ENCODE measurements at regions not wholly inside any gene's neighbourhood (a gene's known extent, or its start where the extent isn't known, plus 50 kb on each side); places are given as distances from the start of the nearest gene placed in this dataset.
A peak's percentile ranks its signal among the peaks of the same experiment; 100 is the strongest.

GRCh38 chr3:177279118-177279815 is 82.0 kb upstream of the TBL1XR1 start:
- Histone ChIP-seq H3K9me3 (no peaks in the 10 kb centered on the region), H3K27me3 (replicated peaks; ENCODE audit: control insufficient read depth, insufficient read depth, low read length) (no peaks in the 10 kb centered on the region), H3K4me3 (ENCODE audit: low read depth, low read length) (no peak overlapping the region), H3K4me1 (peaks cover 47% of the 10 kb centered on the region), H3K36me3 (ENCODE audit: control insufficient read depth, insufficient read depth, low read length) (no peaks in the 10 kb centered on the region)
- no TSS peak for BruUV-seq (replicated peaks)
- POLR2A ChIA-PET = no interaction called here
- CTCF ChIA-PET = interaction anchor here (0.7 kb wide), 1 partner anchor 15 kb away, joined by 3 read pairs; no protein-coding TSS in a partner anchor
- Mint-ChIP-seq H3K4me3 (ENCODE audit: unreplicated experiment) (no peak overlapping the region), H3K27me3 (ENCODE audit: insufficient read depth, unreplicated experiment) (no peaks in the 10 kb centered on the region), H3K27ac (ENCODE audit: unreplicated experiment) (peak overlapping the region; percentile 58), H3K36me3 (ENCODE audit: insufficient read depth, unreplicated experiment) (no peaks in the 10 kb centered on the region), H3K4me1 (ENCODE audit: low read depth, unreplicated experiment) (peaks cover 13% of the 10 kb centered on the region), H3K9me3 (ENCODE audit: unreplicated experiment) (no peaks in the 10 kb centered on the region)
- DNase-seq = no peak
- intact Hi-C loops (cut with micrococcal nuclease; ENCODE audit: unreplicated experiment) = no loop called here
- TF ChIP-seq CTCF (IDR thresholded peaks at IDR 0.05; ENCODE audit: insufficient read depth in 1 of 2, low read depth in 1 of 2, low read length in 1 of 2, severe bottlenecking in 1 of 2, unreplicated experiment in 1 of 2) = no peak

GRCh38 chr3:177281292-177282118 is 84.2 kb upstream of the TBL1XR1 start:
- Histone ChIP-seq H3K9me3 (no peaks in the 10 kb centered on the region), H3K36me3 (ENCODE audit: control insufficient read depth, insufficient read depth, low read length) (no peaks in the 10 kb centered on the region), H3K27me3 (replicated peaks; ENCODE audit: control insufficient read depth, insufficient read depth, low read length) (no peaks in the 10 kb centered on the region), H3K4me3 (ENCODE audit: low read depth, low read length) (no peak overlapping the region), H3K4me1 (peaks cover 67% of the 10 kb centered on the region)
- H3K4me1 Mint-ChIP-seq (ENCODE audit: low read depth, unreplicated experiment) = peaks cover 19% of the 10 kb centered on the region
- no peaks in the 10 kb centered on the region for H3K9me3 Mint-ChIP-seq (ENCODE audit: unreplicated experiment)
- H3K27me3 Mint-ChIP-seq (ENCODE audit: insufficient read depth, unreplicated experiment) = no peaks in the 10 kb centered on the region
- CTCF ChIA-PET = no interaction called here
- POLR2A ChIA-PET = no interaction called here
- H3K27ac Mint-ChIP-seq (ENCODE audit: unreplicated experiment) = no peak overlapping the region
- no peak for DNase-seq
- no peak for TF ChIP-seq CTCF (IDR thresholded peaks at IDR 0.05; ENCODE audit: insufficient read depth in 1 of 2, low read depth in 1 of 2, low read length in 1 of 2, severe bottlenecking in 1 of 2, unreplicated experiment in 1 of 2)
- intact Hi-C loops (cut with micrococcal nuclease; ENCODE audit: unreplicated experiment) = loop anchor here (5.0 kb wide), 1 partner anchor 84 kb away; the partner anchor contains the start of gene TBL1XR1
- no peaks in the 10 kb centered on the region for H3K36me3 Mint-ChIP-seq (ENCODE audit: insufficient read depth, unreplicated experiment)
- no peak overlapping the region for H3K4me3 Mint-ChIP-seq (ENCODE audit: unreplicated experiment)
- no TSS peak for BruUV-seq (replicated peaks)

- Histone ChIP-seq H3K27me3 (replicated peaks; ENCODE audit: control insufficient read depth, insufficient read depth, low read length) (no peaks in the 10 kb centered on the region), H3K36me3 (ENCODE audit: control insufficient read depth, insufficient read depth, low read length) (no peaks in the 10 kb centered on the region), H3K9me3 (no peaks in the 10 kb centered on the region), H3K4me1 (peaks cover 74% of the 10 kb centered on the region), H3K4me3 (ENCODE audit: low read depth, low read length) (no peak overlapping the region)
- intact Hi-C loops (cut with micrococcal nuclease; ENCODE audit: unreplicated experiment) = loop anchor here (5.0 kb wide), 1 partner anchor 85 kb away; the partner anchor contains the start of gene TBL1XR1
- no peak overlapping the region for H3K27ac Mint-ChIP-seq (ENCODE audit: unreplicated experiment)
- no peaks in the 10 kb centered on the region for H3K36me3 Mint-ChIP-seq (ENCODE audit: insufficient read depth, unreplicated experiment)
- TF ChIP-seq CTCF (IDR thresholded peaks at IDR 0.05; ENCODE audit: insufficient read depth in 1 of 2, low read depth in 1 of 2, low read length in 1 of 2, severe bottlenecking in 1 of 2, unreplicated experiment in 1 of 2) = no peak
- ChIA-PET POLR2A (no interaction called here), CTCF (no interaction called here)
- no peaks in the 10 kb centered on the region for H3K9me3 Mint-ChIP-seq (ENCODE audit: unreplicated experiment)
- H3K27me3 Mint-ChIP-seq (ENCODE audit: insufficient read depth, unreplicated experiment) = no peaks in the 10 kb centered on the region
- no peak for DNase-seq
- no TSS peak for BruUV-seq (replicated peaks)
- peaks cover 24% of the 10 kb centered on the region for H3K4me1 Mint-ChIP-seq (ENCODE audit: low read depth, unreplicated experiment)
- H3K4me3 Mint-ChIP-seq (ENCODE audit: unreplicated experiment) = no peak overlapping the region
These were observed 84.9 kb upstream of the TBL1XR1 start for GRCh38 chr3:177282119-177282655.

Data from Caco-2 (cell line).